H1 (cell line): ENCODE measurements at regions not wholly inside any gene's neighbourhood (a gene's known extent, or its start where the extent isn't known, plus 50 kb on each side); places are given as distances from the start of the nearest gene placed in this dataset.

Experiments
- POLR2AphosphoS5 ChIP-seq: IDR thresholded peaks from 2 replicates; pipeline ENCODE4 v1.6.1; 2011; ENCODE audit warnings: low read depth, low read length
- SP1 ChIP-seq: IDR thresholded peaks from 2 replicates; pipeline ENCODE4 v1.6.1; 2011; ENCODE audit warnings: low read depth, low read length
- TBP ChIP-seq: IDR thresholded peaks from 2 replicates; pipeline ENCODE4 v1.6.1; 2011; ENCODE audit warnings: low read depth, low read length, improper control_type of control experiment
- TEAD4 ChIP-seq: IDR thresholded peaks from 2 replicates; pipeline ENCODE4 v1.6.1; 2012; ENCODE audit warnings: low read depth, low read length, inconsistent platforms, mixed read lengths
- TF ChIP-seq, protein P1 (sequence below), 3 experiments: IDR thresholded peaks; 1 replicate in 2 of 3; 2 replicates in 1 of 3; pipeline versions ENCODE4 v1.5.1 to v1.6.1; 2011; ENCODE audit warnings: low read length in 3 of 3, mild to moderate bottlenecking in 3 of 3, inconsistent platforms in 2 of 3, low read depth in 1 of 3, moderate library complexity in 1 of 3; ENCODE audit not compliant: insufficient read depth in 1 of 3; ENCODE audit errors: control extremely low read depth in 1 of 3

DNA sequence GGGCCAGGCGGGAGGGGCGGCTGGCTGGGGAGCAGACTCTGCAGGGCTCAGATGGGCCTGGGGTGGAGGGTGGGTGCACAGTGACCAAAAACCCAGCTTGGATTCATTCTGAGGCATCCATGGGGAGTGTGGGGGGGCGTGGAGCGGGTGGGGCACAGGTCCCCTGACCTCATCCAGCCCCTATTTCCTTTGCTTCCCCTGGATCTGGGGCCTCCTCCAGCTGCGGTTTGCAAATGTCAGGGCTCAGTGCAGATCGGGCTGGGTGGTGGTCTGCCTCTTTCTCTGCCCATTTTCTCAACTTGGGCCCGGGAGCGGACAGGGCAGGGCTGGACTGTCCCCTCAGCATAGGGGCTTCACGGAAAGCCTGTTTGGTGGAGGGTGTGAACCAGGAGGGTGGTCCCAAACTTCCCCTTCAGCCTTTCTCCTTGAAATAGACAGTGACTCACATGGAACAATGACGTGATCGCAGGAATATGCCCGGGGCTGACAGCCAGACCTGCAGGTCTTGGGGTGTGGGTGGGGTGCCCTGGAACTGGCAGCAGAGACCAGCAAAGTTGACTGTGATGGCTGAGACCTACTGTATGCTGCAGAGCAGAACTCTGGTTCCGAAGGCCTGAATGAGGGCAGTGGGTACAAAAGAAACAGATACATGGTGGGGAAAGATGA is 72.9 kb upstream of the PODXL start:
- no peak for TF ChIP-seq TBP
- TF ChIP-seq, protein P1, sequence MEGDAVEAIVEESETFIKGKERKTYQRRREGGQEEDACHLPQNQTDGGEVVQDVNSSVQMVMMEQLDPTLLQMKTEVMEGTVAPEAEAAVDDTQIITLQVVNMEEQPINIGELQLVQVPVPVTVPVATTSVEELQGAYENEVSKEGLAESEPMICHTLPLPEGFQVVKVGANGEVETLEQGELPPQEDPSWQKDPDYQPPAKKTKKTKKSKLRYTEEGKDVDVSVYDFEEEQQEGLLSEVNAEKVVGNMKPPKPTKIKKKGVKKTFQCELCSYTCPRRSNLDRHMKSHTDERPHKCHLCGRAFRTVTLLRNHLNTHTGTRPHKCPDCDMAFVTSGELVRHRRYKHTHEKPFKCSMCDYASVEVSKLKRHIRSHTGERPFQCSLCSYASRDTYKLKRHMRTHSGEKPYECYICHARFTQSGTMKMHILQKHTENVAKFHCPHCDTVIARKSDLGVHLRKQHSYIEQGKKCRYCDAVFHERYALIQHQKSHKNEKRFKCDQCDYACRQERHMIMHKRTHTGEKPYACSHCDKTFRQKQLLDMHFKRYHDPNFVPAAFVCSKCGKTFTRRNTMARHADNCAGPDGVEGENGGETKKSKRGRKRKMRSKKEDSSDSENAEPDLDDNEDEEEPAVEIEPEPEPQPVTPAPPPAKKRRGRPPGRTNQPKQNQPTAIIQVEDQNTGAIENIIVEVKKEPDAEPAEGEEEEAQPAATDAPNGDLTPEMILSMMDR (IDR thresholded peaks at IDR 0.05; ENCODE audit: control extremely low read depth in 1 of 3, insufficient read depth in 1 of 3, low read depth in 1 of 3, low read length in 3 of 3), result no peak
- TF ChIP-seq SP1, result no peak
- no peak for TF ChIP-seq POLR2AphosphoS5
- no peak for TF ChIP-seq TEAD4
